Mesenchymal stem cell (in vitro differentiated cells and primary cell): ENCODE measurements at regions not wholly inside any gene's neighbourhood (a gene's known extent, or its start where the extent isn't known, plus 50 kb on each side); places are given as distances from the start of the nearest gene placed in this dataset.

Source experiments
- DNase-seq: peaks from one replicate; pipeline ENCODE4 v3.0.0-alpha.2; 2013
- H2AFZ ChIP-seq: one replicate; pipeline ENCODE4 v1.6.1; 2013; ENCODE audit warnings: low read depth, mild to moderate bottlenecking, control low read depth, inconsistent platforms, low read length, moderate library complexity
- H2AK5ac ChIP-seq: 2 replicates; pipeline ENCODE4 v1.6.1; 2013; ENCODE audit warnings: low read length, moderate library complexity, mild to moderate bottlenecking, inconsistent platforms; ENCODE audit not compliant: severe bottlenecking
- H2BK120ac ChIP-seq: one replicate; pipeline ENCODE4 v1.6.1; 2013; ENCODE audit warnings: low read depth, mild to moderate bottlenecking, inconsistent platforms, low read length, moderate library complexity
- H2BK12ac ChIP-seq, 2 experiments: one replicate each; pipeline ENCODE4 v1.6.1; 2013; ENCODE audit warnings: inconsistent platforms in 2 of 2, low read length in 2 of 2, mild to moderate bottlenecking in 2 of 2, moderate library complexity in 2 of 2, control low read depth in 1 of 2
- H2BK15ac ChIP-seq: one replicate; pipeline ENCODE4 v1.6.1; 2013; ENCODE audit warnings: mild to moderate bottlenecking, low read depth, inconsistent platforms; ENCODE audit not compliant: poor library complexity, severe bottlenecking
- H2BK5ac ChIP-seq: 2 replicates; pipeline ENCODE4 v1.6.1; 2013; ENCODE audit warnings: low read depth, mild to moderate bottlenecking, low read length, control low read depth, inconsistent platforms; ENCODE audit not compliant: poor library complexity, severe bottlenecking
- H3K14ac ChIP-seq, 2 experiments: one replicate each; pipeline ENCODE4 v1.6.1; 2013; ENCODE audit warnings: inconsistent platforms in 2 of 2, low read length in 2 of 2, control low read depth in 1 of 2, mild to moderate bottlenecking in 1 of 2, moderate library complexity in 1 of 2
- H3K18ac ChIP-seq, 2 experiments: one replicate each; pipeline ENCODE4 v1.6.1; 2013; ENCODE audit warnings: inconsistent platforms in 2 of 2, low read length in 2 of 2, control low read depth in 1 of 2, low read depth in 1 of 2, mild to moderate bottlenecking in 1 of 2
- H3K23ac ChIP-seq, 2 experiments: one replicate each; pipeline ENCODE4 v1.6.1; 2013; ENCODE audit warnings: inconsistent platforms in 2 of 2, low read length in 2 of 2, mild to moderate bottlenecking in 2 of 2, moderate library complexity in 2 of 2, control low read depth in 1 of 2
- H3K27ac ChIP-seq: 2 replicates; pipeline ENCODE4 v1.5.1; 2013; ENCODE audit warnings: mild to moderate bottlenecking, moderate library complexity, low read length, control low read depth, inconsistent platforms; ENCODE audit not compliant: poor library complexity, severe bottlenecking
- H3K27me3 ChIP-seq, 2 experiments: 2 replicates each; pipeline versions ENCODE4 v1.6.1 to v1.7.0; 2013; ENCODE audit warnings: low read length in 2 of 2, mild to moderate bottlenecking in 2 of 2, moderate library complexity in 2 of 2, control low read depth in 1 of 2, inconsistent platforms in 1 of 2; ENCODE audit not compliant: control insufficient read depth in 1 of 2, insufficient read depth in 1 of 2
- H3K36me3 ChIP-seq, 2 experiments: 2 replicates each; pipeline versions ENCODE4 v1.6.1 to v1.7.0; 2013; ENCODE audit warnings: low read length in 2 of 2, control low read depth in 1 of 2, inconsistent platforms in 1 of 2, low read depth in 1 of 2, mild to moderate bottlenecking in 1 of 2; ENCODE audit not compliant: insufficient read depth in 2 of 2, control insufficient read depth in 1 of 2
- H3K4ac ChIP-seq, 2 experiments: one replicate each; pipeline ENCODE4 v1.6.1; 2013; ENCODE audit warnings: inconsistent platforms in 2 of 2, low read length in 2 of 2, mild to moderate bottlenecking in 2 of 2, moderate library complexity in 2 of 2, control low read depth in 1 of 2, low read depth in 1 of 2
- H3K4me1 ChIP-seq: 2 replicates; pipeline ENCODE4 v1.6.1; 2013; ENCODE audit warnings: low read depth, low read length, control low read depth; ENCODE audit not compliant: control insufficient read depth, insufficient read depth
- H3K4me2 ChIP-seq: 2 replicates; pipeline ENCODE4 v1.6.1; 2013; ENCODE audit warnings: low read length, mild to moderate bottlenecking, inconsistent platforms; ENCODE audit not compliant: poor library complexity, severe bottlenecking
- H3K4me3 ChIP-seq, 2 experiments: 2 replicates each; pipeline versions ENCODE4 v1.5.1 to v1.7.0; 2013; ENCODE audit warnings: low read length in 2 of 2, mild to moderate bottlenecking in 2 of 2, control low read depth in 1 of 2, low read depth in 1 of 2; ENCODE audit not compliant: insufficient read depth in 1 of 2
- H3K79me1 ChIP-seq: replicated peaks from 2 replicates; pipeline ENCODE4 v1.6.1; 2013; ENCODE audit warnings: mild to moderate bottlenecking, control low read depth, low read length, inconsistent platforms; ENCODE audit not compliant: poor library complexity, severe bottlenecking
- H3K9ac ChIP-seq: 2 replicates; pipeline ENCODE4 v1.7.0; 2013; ENCODE audit warnings: mild to moderate bottlenecking, low read length, moderate library complexity
- H3K9me3 ChIP-seq: 2 replicates; pipeline ENCODE4 v1.7.0; 2013; ENCODE audit warnings: mild to moderate bottlenecking, low read length; ENCODE audit not compliant: control insufficient read depth
- H4K8ac ChIP-seq: one replicate; pipeline ENCODE4 v1.6.1; 2013; ENCODE audit warnings: inconsistent platforms, mild to moderate bottlenecking, low read length, moderate library complexity
- H4K91ac ChIP-seq: one replicate; pipeline ENCODE4 v1.6.1; 2013; ENCODE audit warnings: mild to moderate bottlenecking, low read length, inconsistent platforms
- whole genome bisulfite sequencing: methylation state at CpG from one replicate; pipeline ENCODE4 v1.1.7; 2013; ENCODE audit warnings: mixed read lengths; 5-methylcytosine and 5-hydroxymethylcytosine counted together

DNA sequence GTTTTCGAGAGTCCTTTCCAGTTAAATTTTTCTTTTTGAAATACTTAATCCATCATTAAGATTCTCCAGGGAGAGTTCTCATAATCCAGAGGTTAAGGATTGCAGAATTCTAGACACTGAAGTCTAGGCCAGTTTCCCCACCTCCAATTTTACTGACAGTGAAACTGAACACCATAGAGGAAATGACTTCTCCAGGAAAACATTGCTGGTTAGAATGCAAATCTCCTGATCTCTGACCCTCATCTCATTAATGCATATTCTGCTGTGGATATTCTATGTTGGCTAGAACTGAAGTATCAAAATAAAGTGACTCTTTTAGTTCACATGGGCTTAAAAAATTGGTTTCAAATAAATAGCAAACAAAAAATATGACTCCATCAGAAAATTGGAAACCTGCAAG lies 105.8 kb upstream of the UGP2 start:
- H3K79me1 ChIP-seq: no peaks in the 10 kb centered on the region
- no peaks in the 10 kb centered on the region for H3K27me3 ChIP-seq
- H4K91ac ChIP-seq: no peak overlapping the region
- no peak overlapping the region for H3K4me3 ChIP-seq
- H2BK120ac ChIP-seq: no peak overlapping the region
- H3K4me1 ChIP-seq: no peaks in the 10 kb centered on the region
- H2AK5ac ChIP-seq: no peak overlapping the region
- H3K4me2 ChIP-seq: no peak overlapping the region
- no peak overlapping the region for H3K23ac ChIP-seq
- H2BK5ac ChIP-seq: no peak overlapping the region
- no peak overlapping the region for H3K14ac ChIP-seq
- no peak overlapping the region for H2BK12ac ChIP-seq
- H3K9me3 ChIP-seq: no peaks in the 10 kb centered on the region
- no peaks in the 10 kb centered on the region for H3K36me3 ChIP-seq
- no peak overlapping the region for H3K9ac ChIP-seq
- no peak overlapping the region for H3K18ac ChIP-seq
- DNase-seq: peak; percentile 23
- no peak overlapping the region for H3K27ac ChIP-seq
- no CpG with 5 or more reads among the region's 1 CpG for WGBS
- H3K4ac ChIP-seq: no peak overlapping the region
- H2BK15ac ChIP-seq: no peak overlapping the region
- H2AFZ ChIP-seq: no peak overlapping the region
- H4K8ac ChIP-seq: no peak overlapping the region

DNA sequence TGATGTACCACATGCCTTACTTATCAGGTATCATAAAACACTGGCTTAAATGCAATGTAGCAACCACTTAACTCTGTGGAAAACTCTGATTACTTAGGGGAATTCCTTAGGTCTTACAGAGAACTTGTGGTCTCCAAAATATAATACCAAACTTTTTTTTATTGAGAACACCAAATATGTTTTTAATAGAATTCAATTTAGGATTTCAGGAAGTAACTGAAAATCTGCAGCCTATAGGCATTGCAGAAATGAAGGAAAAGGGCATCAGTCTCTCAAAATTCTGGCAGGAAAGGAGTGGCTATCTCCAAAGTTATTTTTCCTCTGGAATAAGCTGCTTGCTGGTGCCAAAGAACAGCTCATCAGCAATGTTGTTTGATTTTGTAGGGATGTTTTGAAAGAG lies 105.3 kb upstream of the UGP2 start:
- Histone ChIP-seq H3K4ac (no peak overlapping the region), H3K27ac (no peak overlapping the region)

GRCh38 chr2:63737081-63737751 lies 104.5 kb upstream of the UGP2 start:
- peak overlapping the region; percentile 35 for H2AK5ac ChIP-seq
- H3K36me3 ChIP-seq: no peaks in the 10 kb centered on the region
- H3K4me3 ChIP-seq: peak overlapping the region in 1 of 2 experiments; percentile 8
- peak overlapping the region; percentile 2 for H2AFZ ChIP-seq
- no peak overlapping the region for H4K8ac ChIP-seq
- no peak overlapping the region for H3K14ac ChIP-seq
- H2BK120ac ChIP-seq: no peak overlapping the region
- peak overlapping the region; percentile 26 for H3K9ac ChIP-seq
- no peak overlapping the region for H2BK5ac ChIP-seq
- peak overlapping the region; percentile 2 to 45 for H2BK12ac ChIP-seq
- H3K23ac ChIP-seq: no peak overlapping the region
- H3K27me3 ChIP-seq: no peaks in the 10 kb centered on the region
- no peak for DNase-seq
- H2BK15ac ChIP-seq: no peak overlapping the region
- H3K27ac ChIP-seq: no peak overlapping the region
- H3K4me2 ChIP-seq: no peak overlapping the region
- H3K4ac ChIP-seq: no peak overlapping the region
- H3K4me1 ChIP-seq: no peaks in the 10 kb centered on the region
- no peak overlapping the region for H4K91ac ChIP-seq
- H3K9me3 ChIP-seq: no peaks in the 10 kb centered on the region
- H3K79me1 ChIP-seq: no peaks in the 10 kb centered on the region
- peak overlapping the region in 1 of 2 experiments; percentile 11 for H3K18ac ChIP-seq

More for the DNA sequence above, 105.3 kb upstream of the UGP2 start:
- Histone ChIP-seq H2AFZ (no peak overlapping the region), H2BK12ac (no peak overlapping the region), H2BK120ac (no peak overlapping the region), H2BK5ac (no peak overlapping the region), H3K14ac (no peak overlapping the region), H3K18ac (no peak overlapping the region), H3K23ac (no peak overlapping the region), H3K79me1 (no peaks in the 10 kb centered on the region), H3K4me2 (no peak overlapping the region), H3K9ac (no peak overlapping the region), H2AK5ac (no peak overlapping the region), H3K4me3 (no peak overlapping the region), H2BK15ac (no peak overlapping the region), H3K4me1 (no peaks in the 10 kb centered on the region), H4K8ac (no peak overlapping the region), H3K27me3 (no peaks in the 10 kb centered on the region), H4K91ac (no peak overlapping the region), H3K9me3 (no peaks in the 10 kb centered on the region), H3K36me3 (no peaks in the 10 kb centered on the region)
- DNase-seq: peak; percentile 41

DNA sequence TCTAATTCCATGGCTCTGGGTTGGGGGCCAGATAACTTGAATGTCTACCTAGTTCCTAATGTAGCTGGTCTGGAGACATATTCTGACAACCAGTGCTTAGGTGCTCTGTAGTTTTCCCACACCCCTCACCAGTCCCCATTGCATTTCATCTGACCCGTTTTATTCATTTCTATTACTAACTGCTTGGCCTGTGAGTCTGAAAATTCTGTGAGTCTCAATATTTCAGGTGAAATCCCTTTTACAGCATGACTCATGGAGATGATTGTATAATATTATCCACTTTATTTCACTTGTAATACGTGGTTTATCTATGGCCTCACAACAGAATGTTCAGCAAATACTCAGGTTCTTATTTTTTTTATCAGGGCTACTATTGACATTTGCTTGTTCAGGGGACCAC lies 103.7 kb upstream of the UGP2 start:
- no peak overlapping the region for H2BK15ac ChIP-seq
- no peak overlapping the region for H3K27ac ChIP-seq
- no peak overlapping the region for H2AFZ ChIP-seq
- H3K36me3 ChIP-seq: no peaks in the 10 kb centered on the region
- no peak overlapping the region for H2AK5ac ChIP-seq
- no peaks in the 10 kb centered on the region for H3K27me3 ChIP-seq
- no peak overlapping the region for H4K91ac ChIP-seq
- no peaks in the 10 kb centered on the region for H3K4me1 ChIP-seq
- H2BK12ac ChIP-seq: no peak overlapping the region
- no peak overlapping the region for H2BK5ac ChIP-seq
- no peak overlapping the region for H3K4me3 ChIP-seq
- no peaks in the 10 kb centered on the region for H3K9me3 ChIP-seq
- H3K79me1 ChIP-seq: no peaks in the 10 kb centered on the region
- H3K14ac ChIP-seq: no peak overlapping the region
- no peak overlapping the region for H2BK120ac ChIP-seq
- no peak overlapping the region for H3K23ac ChIP-seq
- H3K4me2 ChIP-seq: no peak overlapping the region
- H3K9ac ChIP-seq: peak overlapping the region; percentile 10
- no peak overlapping the region for H3K18ac ChIP-seq
- no peak overlapping the region for H3K4ac ChIP-seq
- no peak overlapping the region for H4K8ac ChIP-seq
- DNase-seq: no peak
- WGBS: 80% methylated on average over 1 of the region's 2 CpGs
